ENCODE measurements at regions not wholly inside any gene's neighbourhood (a gene's known extent, or its start where the extent isn't known, plus 50 kb on each side); places are given as distances from the start of the nearest gene placed in this dataset.

GRCh38 chr3:193774916-193775285 lies 181.9 kb downstream of the OPA1 start:
- ATAC-seq (no peak), DNase-seq (no peak)
- Mint-ChIP-seq H3K4me3 (no peak overlapping the region), H3K9me3 (no peaks in the 10 kb centered on the region), H3K27ac (no peak overlapping the region), H3K36me3 (ENCODE audit: low read depth) (no peaks in the 10 kb centered on the region), H3K27me3 (peaks cover 16% of the 10 kb centered on the region), H3K4me1 (peaks cover 3% of the 10 kb centered on the region)

- Mint-ChIP-seq H3K9me3 (no peaks in the 10 kb centered on the region), H3K4me1 (peaks cover 3% of the 10 kb centered on the region), H3K36me3 (ENCODE audit: low read depth) (no peaks in the 10 kb centered on the region), H3K27ac (no peak overlapping the region), H3K4me3 (no peak overlapping the region), H3K27me3 (peaks cover 23% of the 10 kb centered on the region)
- DNase-seq (no peak), ATAC-seq (no peak)
These were observed 182.5 kb downstream of the OPA1 start for GRCh38 chr3:193775421-193776077.

- Mint-ChIP-seq H3K36me3 (ENCODE audit: low read depth) (no peaks in the 10 kb centered on the region), H3K27me3 (peaks cover 29% of the 10 kb centered on the region), H3K4me3 (no peak overlapping the region), H3K9me3 (no peaks in the 10 kb centered on the region), H3K4me1 (peaks cover 3% of the 10 kb centered on the region), H3K27ac (no peak overlapping the region)
- ATAC-seq (no peak), DNase-seq (no peak)
These were observed 183.8 kb downstream of the OPA1 start for GRCh38 chr3:193776626-193777358.

GRCh38 chr3:193777524-193777923 lies 184.5 kb downstream of the OPA1 start:
- Mint-ChIP-seq H3K36me3 (ENCODE audit: low read depth) (no peaks in the 10 kb centered on the region), H3K9me3 (no peaks in the 10 kb centered on the region), H3K4me3 (no peak overlapping the region), H3K4me1 (peaks cover 3% of the 10 kb centered on the region), H3K27me3 (peaks cover 33% of the 10 kb centered on the region), H3K27ac (no peak overlapping the region)
- ATAC-seq: no peak
- no peak for DNase-seq

GRCh38 chr3:193778676-193779075 lies 185.7 kb downstream of the OPA1 start:
- ATAC-seq: no peak
- peaks cover 38% of the 10 kb centered on the region for H3K27me3 Mint-ChIP-seq
- peaks cover 3% of the 10 kb centered on the region for H3K4me1 Mint-ChIP-seq
- no peaks in the 10 kb centered on the region for H3K9me3 Mint-ChIP-seq
- no peaks in the 10 kb centered on the region for H3K36me3 Mint-ChIP-seq (ENCODE audit: low read depth)
- no peak overlapping the region for H3K27ac Mint-ChIP-seq
- DNase-seq: no peak
- no peak overlapping the region for H3K4me3 Mint-ChIP-seq

- H3K27me3 Mint-ChIP-seq: peaks cover 41% of the 10 kb centered on the region
- ATAC-seq (no peak), DNase-seq (no peak)
- no peak overlapping the region for H3K27ac Mint-ChIP-seq
- no peak overlapping the region for H3K4me3 Mint-ChIP-seq
- no peaks in the 10 kb centered on the region for H3K9me3 Mint-ChIP-seq
- H3K36me3 Mint-ChIP-seq (ENCODE audit: low read depth): no peaks in the 10 kb centered on the region
- H3K4me1 Mint-ChIP-seq: peaks cover 3% of the 10 kb centered on the region
These were observed 186.9 kb downstream of the OPA1 start for GRCh38 chr3:193779933-193780332.

- H3K27ac Mint-ChIP-seq: no peak overlapping the region
- H3K4me3 Mint-ChIP-seq: no peak overlapping the region
- peaks cover 3% of the 10 kb centered on the region for H3K4me1 Mint-ChIP-seq
- H3K27me3 Mint-ChIP-seq: peaks cover 43% of the 10 kb centered on the region
- DNase-seq: no peak
- no peaks in the 10 kb centered on the region for H3K9me3 Mint-ChIP-seq
- no peaks in the 10 kb centered on the region for H3K36me3 Mint-ChIP-seq (ENCODE audit: low read depth)
- no peak for ATAC-seq
These were observed 187.4 kb downstream of the OPA1 start for GRCh38 chr3:193780397-193780796.

- DNase-seq (peak; percentile 46), ATAC-seq (peak; percentile 41)
- no peak overlapping the region for H3K4me3 Mint-ChIP-seq
- H3K27ac Mint-ChIP-seq: no peak overlapping the region
- H3K36me3 Mint-ChIP-seq (ENCODE audit: low read depth): no peaks in the 10 kb centered on the region
- peaks cover 43% of the 10 kb centered on the region for H3K27me3 Mint-ChIP-seq
- H3K9me3 Mint-ChIP-seq: no peaks in the 10 kb centered on the region
- peaks cover 3% of the 10 kb centered on the region for H3K4me1 Mint-ChIP-seq
These were observed 187.9 kb downstream of the OPA1 start for GRCh38 chr3:193780810-193781478.

- DNase-seq (no peak), ATAC-seq (no peak)
- Mint-ChIP-seq H3K27ac (no peak overlapping the region), H3K27me3 (peaks cover 50% of the 10 kb centered on the region), H3K4me1 (no peaks in the 10 kb centered on the region), H3K36me3 (ENCODE audit: low read depth) (no peaks in the 10 kb centered on the region), H3K4me3 (no peak overlapping the region), H3K9me3 (no peaks in the 10 kb centered on the region)
These were observed 189.3 kb downstream of the OPA1 start for GRCh38 chr3:193782276-193782647.

- Mint-ChIP-seq H3K27ac (no peak overlapping the region), H3K9me3 (no peaks in the 10 kb centered on the region), H3K4me1 (no peaks in the 10 kb centered on the region), H3K4me3 (no peak overlapping the region), H3K36me3 (ENCODE audit: low read depth) (no peaks in the 10 kb centered on the region), H3K27me3 (peaks cover 54% of the 10 kb centered on the region)
- ATAC-seq: no peak
- DNase-seq: no peak
These were observed 189.7 kb downstream of the OPA1 start for GRCh38 chr3:193782747-193783146.

- Mint-ChIP-seq H3K9me3 (no peaks in the 10 kb centered on the region), H3K27me3 (peaks cover 54% of the 10 kb centered on the region), H3K4me3 (no peak overlapping the region), H3K36me3 (ENCODE audit: low read depth) (no peaks in the 10 kb centered on the region), H3K4me1 (no peaks in the 10 kb centered on the region), H3K27ac (no peak overlapping the region)
- no peak for DNase-seq
- ATAC-seq: no peak
These were observed 190.3 kb downstream of the OPA1 start for GRCh38 chr3:193783166-193783896.

GRCh38 chr3:193784822-193785221 lies 191.8 kb downstream of the OPA1 start:
- no peak overlapping the region for H3K27ac Mint-ChIP-seq
- H3K9me3 Mint-ChIP-seq: no peaks in the 10 kb centered on the region
- no peak for ATAC-seq
- no peak for DNase-seq
- no peak overlapping the region for H3K4me3 Mint-ChIP-seq
- no peaks in the 10 kb centered on the region for H3K4me1 Mint-ChIP-seq
- H3K36me3 Mint-ChIP-seq (ENCODE audit: low read depth): no peaks in the 10 kb centered on the region
- peaks cover 44% of the 10 kb centered on the region for H3K27me3 Mint-ChIP-seq

GRCh38 chr3:193787496-193787870 lies 194.5 kb downstream of the OPA1 start:
- no peak overlapping the region for H3K27ac Mint-ChIP-seq
- no peak for ATAC-seq
- H3K27me3 Mint-ChIP-seq: peaks cover 41% of the 10 kb centered on the region
- H3K4me3 Mint-ChIP-seq: no peak overlapping the region
- DNase-seq: no peak
- H3K4me1 Mint-ChIP-seq: no peaks in the 10 kb centered on the region
- H3K9me3 Mint-ChIP-seq: no peaks in the 10 kb centered on the region
- H3K36me3 Mint-ChIP-seq (ENCODE audit: low read depth): no peaks in the 10 kb centered on the region

- no peak overlapping the region for H3K27ac Mint-ChIP-seq
- H3K4me1 Mint-ChIP-seq: no peaks in the 10 kb centered on the region
- H3K9me3 Mint-ChIP-seq: no peaks in the 10 kb centered on the region
- H3K36me3 Mint-ChIP-seq (ENCODE audit: low read depth): no peaks in the 10 kb centered on the region
- ATAC-seq (peak; percentile 81), DNase-seq (peak; percentile 28)
- no peak overlapping the region for H3K4me3 Mint-ChIP-seq
- H3K27me3 Mint-ChIP-seq: peaks cover 40% of the 10 kb centered on the region
These were observed 195.4 kb downstream of the OPA1 start for GRCh38 chr3:193788189-193788991.
